Left lung (tissue), 4 donors: ENCODE measurements at regions not wholly inside any gene's neighbourhood (a gene's known extent, or its start where the extent isn't known, plus 50 kb on each side); places are given as distances from the start of the nearest gene placed in this dataset.

Experiments
- ATAC-seq: fragments of 200-7000 bp; cut with Tn5 transposase; one replicate; pipeline ENCODE4 v1.9.1; 2020; ENCODE audit warnings: moderate library complexity
- DNase-seq, 4 donors: peaks; one replicate each; pipeline ENCODE4 v3.0.0-alpha.2; 2013 to 2020
- H3K27ac ChIP-seq, 2 donors: fragments of 200-600 bp; sonication (generic) in 1 of 2; one replicate each; pipeline versions ENCODE4 v1.5.0 to v1.8.0; 2020 to 2021
- H3K27me3 ChIP-seq, 2 donors: fragments of 200-600 bp; sonication (generic) in 1 of 2; one replicate each; pipeline versions ENCODE4 v1.5.0 to v1.8.0; 2020 to 2021
- H3K36me3 ChIP-seq, 2 donors: fragments of 200-600 bp; sonication (generic) in 1 of 2; one replicate each; pipeline versions ENCODE4 v1.5.0 to v1.8.0; 2020 to 2021
- H3K4me1 ChIP-seq, 2 donors: fragments of 200-600 bp; one replicate each; pipeline ENCODE4 v1.8.0; 2021
- H3K4me3 ChIP-seq, 2 donors: fragments of 200-600 bp; sonication (generic) in 1 of 2; one replicate each; pipeline versions ENCODE4 v1.5.0 to v1.8.0; 2020 to 2021; ENCODE audit warnings: mild to moderate bottlenecking in 1 of 2
- H3K9me3 ChIP-seq, 2 donors: fragments of 200-600 bp; sonication (generic) in 1 of 2; one replicate each; pipeline versions ENCODE4 v1.5.0 to v1.8.0; 2020 to 2021
- intact Hi-C, 2 donors: fragments of 100-400 bp; cut with DNase I; formaldehyde crosslinking; loops; one replicate each; pipeline versions ENCODE4 v1.11.2 to v1.14.2; 2022
- TF ChIP-seq, protein P1 (sequence below), 2 donors: fragments of 200-600 bp; sonication (generic) in 1 of 2; IDR thresholded peaks; one replicate each; pipeline versions ENCODE4 v1.5.0 to v1.8.0; 2021; ENCODE audit warnings: antibody characterized with exemption in 2 of 2
- donor health status: DM: no; HTN: yes; CAD: no.
- donor health status: DM: no; HTN: no; CAD: no.

DNA sequence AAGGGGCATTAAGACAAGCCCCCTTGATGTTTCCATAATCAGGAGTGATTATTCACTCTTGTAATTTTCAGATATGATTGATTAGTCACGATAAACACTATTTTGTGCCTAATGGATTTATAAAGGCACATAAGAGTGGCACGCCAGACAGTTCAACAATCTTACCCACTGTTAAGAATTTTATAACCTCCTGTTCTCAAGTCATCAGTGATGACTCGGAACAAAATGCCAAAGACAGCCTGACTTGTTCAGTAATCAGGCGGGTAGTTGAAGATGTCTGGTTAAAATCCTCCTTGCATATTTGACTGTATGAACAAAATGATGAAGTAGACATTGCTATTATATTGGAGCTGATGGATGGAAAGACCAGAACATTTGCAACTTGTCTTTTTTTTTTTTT lies 212.1 kb upstream of the RMST start:
- Histone ChIP-seq H3K9me3 (no peaks in the 10 kb centered on the region), H3K4me3 (no peak overlapping the region), H3K27me3 (no peaks in the 10 kb centered on the region), H3K36me3 (no peaks in the 10 kb centered on the region), H3K4me1 (no peaks in the 10 kb centered on the region), H3K27ac (no peak overlapping the region)
- TF ChIP-seq, protein P1, sequence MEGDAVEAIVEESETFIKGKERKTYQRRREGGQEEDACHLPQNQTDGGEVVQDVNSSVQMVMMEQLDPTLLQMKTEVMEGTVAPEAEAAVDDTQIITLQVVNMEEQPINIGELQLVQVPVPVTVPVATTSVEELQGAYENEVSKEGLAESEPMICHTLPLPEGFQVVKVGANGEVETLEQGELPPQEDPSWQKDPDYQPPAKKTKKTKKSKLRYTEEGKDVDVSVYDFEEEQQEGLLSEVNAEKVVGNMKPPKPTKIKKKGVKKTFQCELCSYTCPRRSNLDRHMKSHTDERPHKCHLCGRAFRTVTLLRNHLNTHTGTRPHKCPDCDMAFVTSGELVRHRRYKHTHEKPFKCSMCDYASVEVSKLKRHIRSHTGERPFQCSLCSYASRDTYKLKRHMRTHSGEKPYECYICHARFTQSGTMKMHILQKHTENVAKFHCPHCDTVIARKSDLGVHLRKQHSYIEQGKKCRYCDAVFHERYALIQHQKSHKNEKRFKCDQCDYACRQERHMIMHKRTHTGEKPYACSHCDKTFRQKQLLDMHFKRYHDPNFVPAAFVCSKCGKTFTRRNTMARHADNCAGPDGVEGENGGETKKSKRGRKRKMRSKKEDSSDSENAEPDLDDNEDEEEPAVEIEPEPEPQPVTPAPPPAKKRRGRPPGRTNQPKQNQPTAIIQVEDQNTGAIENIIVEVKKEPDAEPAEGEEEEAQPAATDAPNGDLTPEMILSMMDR (IDR thresholded peaks at IDR 0.05) = no peak
- intact Hi-C loops = no loop called here
- ATAC-seq (no peak), DNase-seq (no peak)

DNA sequence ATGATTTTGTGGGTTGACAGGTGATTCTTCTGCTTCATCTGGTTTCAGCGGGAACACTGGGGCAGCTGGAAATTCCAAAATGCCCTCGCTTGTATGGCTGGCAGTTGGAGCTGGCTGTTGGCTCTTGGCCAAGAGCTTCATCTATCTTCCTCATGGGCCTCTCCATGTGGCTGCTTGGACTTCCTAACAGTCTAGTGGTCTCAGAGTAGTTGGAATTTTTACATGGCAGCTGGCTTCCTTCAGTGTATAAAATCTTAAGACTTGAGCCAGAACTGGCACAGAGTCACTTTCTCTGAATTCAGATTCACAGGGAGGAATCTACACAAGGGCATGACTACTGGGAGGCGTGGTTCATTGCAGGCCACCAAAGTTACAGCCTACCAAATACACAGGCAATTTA lies 204.9 kb upstream of the RMST start:
- H3K4me1 ChIP-seq = no peaks in the 10 kb centered on the region
- no peaks in the 10 kb centered on the region for H3K36me3 ChIP-seq
- ATAC-seq (no peak), DNase-seq (no peak)
- intact Hi-C loops = no loop called here
- TF ChIP-seq, protein P1 (IDR thresholded peaks at IDR 0.05) = no peak
- H3K27me3 ChIP-seq = no peaks in the 10 kb centered on the region
- no peaks in the 10 kb centered on the region for H3K9me3 ChIP-seq
- no peak overlapping the region for H3K27ac ChIP-seq
- no peak overlapping the region for H3K4me3 ChIP-seq

DNA sequence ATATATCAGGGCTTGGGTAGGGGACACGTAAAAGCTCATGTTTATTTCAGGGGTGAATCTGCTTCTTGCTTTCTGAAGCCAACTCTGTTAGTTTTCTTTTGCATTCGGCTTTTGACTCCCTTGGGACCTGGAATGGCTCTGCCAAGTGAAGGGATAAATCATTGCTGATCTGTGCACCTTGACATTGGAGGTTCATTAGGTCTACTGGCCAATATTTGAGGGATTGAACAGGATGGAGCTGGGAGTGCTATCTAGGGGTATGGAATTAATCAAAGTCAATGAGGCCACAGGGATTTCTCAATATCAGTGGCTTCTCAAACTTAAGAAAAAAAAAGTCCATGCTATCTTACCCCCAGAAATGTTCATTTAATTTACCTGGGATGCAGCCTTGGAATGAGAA lies 203.5 kb upstream of the RMST start:
- ATAC-seq (no peak), DNase-seq (no peak)
- Histone ChIP-seq H3K4me3 (no peak overlapping the region), H3K27ac (no peak overlapping the region), H3K9me3 (no peaks in the 10 kb centered on the region), H3K4me1 (no peaks in the 10 kb centered on the region), H3K36me3 (no peaks in the 10 kb centered on the region), H3K27me3 (no peaks in the 10 kb centered on the region)
- TF ChIP-seq, protein P1 (IDR thresholded peaks at IDR 0.05) = no peak
- intact Hi-C loops = no loop called here

DNA sequence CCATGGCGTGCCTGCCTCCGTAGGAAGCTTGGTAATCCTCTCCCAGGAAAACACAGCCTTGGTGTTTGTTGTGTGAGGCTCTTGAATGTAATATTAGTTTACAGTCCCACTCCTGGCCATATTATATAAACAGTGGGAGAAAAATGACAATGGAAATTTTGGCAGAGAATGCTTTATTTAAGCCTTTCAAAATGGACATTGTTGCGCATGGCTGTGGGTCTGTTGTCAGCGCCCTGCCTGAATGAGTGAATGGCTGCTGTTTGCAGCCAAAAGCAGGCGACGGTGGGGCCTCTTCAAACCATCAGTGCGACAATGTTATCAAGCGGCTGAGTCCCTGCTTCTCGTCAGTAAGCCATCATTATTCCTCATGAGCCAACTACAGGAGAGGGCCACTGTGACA lies 201.8 kb upstream of the RMST start:
- intact Hi-C loops = no loop called here
- no peaks in the 10 kb centered on the region for H3K9me3 ChIP-seq
- no peaks in the 10 kb centered on the region for H3K36me3 ChIP-seq
- TF ChIP-seq, protein P1 (IDR thresholded peaks at IDR 0.05) = no peak
- ATAC-seq (no peak), DNase-seq (no peak)
- no peaks in the 10 kb centered on the region for H3K27me3 ChIP-seq
- no peaks in the 10 kb centered on the region for H3K4me1 ChIP-seq
- no peak overlapping the region for H3K27ac ChIP-seq
- no peak overlapping the region for H3K4me3 ChIP-seq

DNA sequence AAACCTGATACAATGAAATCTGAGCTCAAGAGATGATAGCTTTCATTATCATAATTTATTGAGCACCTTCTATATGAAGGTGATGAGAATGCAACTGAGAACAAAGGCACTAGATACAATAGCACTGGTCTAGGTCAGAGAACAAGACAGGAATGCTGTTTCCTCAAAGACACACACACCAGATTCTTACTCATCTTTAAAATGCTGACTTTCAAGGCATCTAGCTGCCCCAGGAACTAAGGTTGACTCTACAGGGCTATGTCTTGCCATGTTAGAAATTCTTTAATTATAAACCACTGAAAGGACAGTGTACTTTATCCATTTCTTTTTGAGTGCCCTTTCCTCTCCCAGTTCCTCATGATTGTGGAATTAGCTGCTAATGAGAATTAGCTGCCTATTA lies 195.4 kb upstream of the RMST start:
- no peak overlapping the region for H3K27ac ChIP-seq
- no peaks in the 10 kb centered on the region for H3K36me3 ChIP-seq
- H3K9me3 ChIP-seq = peaks cover 0 to 15% of the 10 kb centered on the region in 2 donors
- no peaks in the 10 kb centered on the region for H3K27me3 ChIP-seq
- DNase-seq = no peak
- H3K4me1 ChIP-seq = no peaks in the 10 kb centered on the region
- H3K4me3 ChIP-seq = no peak overlapping the region
- TF ChIP-seq, protein P1 (IDR thresholded peaks at IDR 0.05) = no peak
- no peak for ATAC-seq
- intact Hi-C loops = no loop called here
